Prostate gland (tissue), 2 donors: ENCODE measurements at regions not wholly inside any gene's neighbourhood (a gene's known extent, or its start where the extent isn't known, plus 50 kb on each side); places are given as distances from the start of the nearest gene placed in this dataset.

Experiments
- DNase-seq: peaks from one replicate; pipeline ENCODE4 v3.0.0-alpha.2; 2019; ENCODE audit warnings: low spot score
- H3K27ac ChIP-seq, 2 donors: fragments of 200-600 bp; sonication (generic); 2 replicates each; pipeline ENCODE4 v1.5.1; 2017 to 2019
- H3K27me3 ChIP-seq: fragments of 200-600 bp; sonication (generic); replicated peaks from 2 replicates; pipeline ENCODE4 v1.5.1; 2019; ENCODE audit not compliant: insufficient read depth
- H3K36me3 ChIP-seq, 2 donors: fragments of 200-600 bp; sonication (generic); 1 replicate in 1 of 2; 2 replicates in 1 of 2; pipeline versions ENCODE4 v1.5.1 to v1.8.1; 2017 to 2019
- H3K4me1 ChIP-seq: fragments of 200-600 bp; sonication (generic); replicated peaks from 2 replicates; pipeline ENCODE4 v1.5.1; 2019
- H3K4me3 ChIP-seq, 2 donors: fragments of 200-600 bp; sonication (generic); 2 replicates each; pipeline ENCODE4 v1.5.1; 2017 to 2019
- H3K9me3 ChIP-seq: fragments of 200-600 bp; sonication (generic); 2 replicates; pipeline ENCODE4 v1.5.1; 2017
- POLR2A ChIP-seq: fragments of 450-650 bp; IDR thresholded peaks from one replicate; pipeline ENCODE4 v1.6.1; 2016; ENCODE audit warnings: antibody characterized with exemption, mild to moderate bottlenecking
- POLR2AphosphoS5 ChIP-seq: sonication (generic); formaldehyde crosslinking; IDR thresholded peaks from one replicate; pipeline ENCODE4 v1.6.1; 2017; ENCODE audit warnings: antibody characterized with exemption
- WGBS: methylation state at CpG from one replicate; pipeline ENCODE4 v1.1.5; 2018; 5-methylcytosine and 5-hydroxymethylcytosine counted together
- intact Hi-C: fragments of 100-400 bp; cut with DNase I; formaldehyde crosslinking; loops from one replicate; pipeline ENCODE4 v1.14.2; 2022
- TF ChIP-seq, protein P1 (sequence below), 4 experiments: fragments of 200-600 bp in 2 of 4; fragments of 450-650 bp in 2 of 4; sonication (generic) in 2 of 4; IDR thresholded peaks; 1 replicate in 3 of 4; 2 replicates in 1 of 4; pipeline ENCODE4 v1.5.1; 2016 to 2019; ENCODE audit warnings: antibody characterized with exemption in 4 of 4, mild to moderate bottlenecking in 2 of 4, moderate library complexity in 2 of 4

DNA sequence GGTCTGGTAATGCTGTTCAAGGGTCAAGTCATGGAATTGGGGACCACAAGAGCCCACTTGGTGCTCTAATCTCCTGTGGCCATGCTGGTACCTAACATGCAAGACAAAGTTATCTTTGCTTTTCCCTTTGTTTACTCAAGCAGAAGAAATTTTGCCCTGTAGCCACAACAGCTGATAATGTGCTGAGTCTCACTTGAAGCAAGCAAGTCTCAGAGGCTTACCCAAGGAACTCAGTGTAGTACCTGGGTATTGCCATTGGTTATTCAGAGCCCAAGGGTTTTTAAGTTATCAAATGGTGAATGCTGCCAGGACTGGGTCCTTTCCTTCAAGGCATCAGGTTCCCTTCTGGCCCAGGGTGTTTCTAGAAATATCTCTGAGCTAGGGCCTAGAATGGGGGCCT, 198.9 kb upstream of the RNPC3 start:
- H3K9me3 ChIP-seq, result no peaks in the 10 kb centered on the region

DNA sequence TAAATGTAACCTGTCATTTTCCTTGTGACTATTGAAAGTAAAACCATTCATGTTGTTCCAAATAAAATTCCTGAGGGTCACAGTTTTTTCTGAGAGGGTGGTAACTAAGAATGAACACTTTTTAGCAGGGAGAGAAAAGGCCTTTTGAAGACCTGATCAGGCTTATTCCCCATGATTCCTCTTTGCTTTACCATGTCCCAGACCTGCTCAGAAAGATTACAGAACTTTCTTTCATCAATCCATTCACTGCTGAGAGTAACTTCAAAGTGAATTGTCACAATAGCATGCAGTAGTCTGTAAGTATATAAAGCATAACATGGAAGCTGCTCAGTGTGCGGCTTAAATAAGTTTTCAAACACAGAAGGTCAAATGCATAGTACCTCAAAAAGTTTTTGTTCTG, 201.5 kb upstream of the COL11A1 start:
- Histone ChIP-seq H3K4me3 (no peak overlapping the region), H3K4me1 (no peaks in the 10 kb centered on the region), H3K27me3 (no peaks in the 10 kb centered on the region), H3K27ac (no peak overlapping the region), H3K9me3 (no peaks in the 10 kb centered on the region), H3K36me3 (no peaks in the 10 kb centered on the region)
- no peak for DNase-seq
- TF ChIP-seq, protein P1, sequence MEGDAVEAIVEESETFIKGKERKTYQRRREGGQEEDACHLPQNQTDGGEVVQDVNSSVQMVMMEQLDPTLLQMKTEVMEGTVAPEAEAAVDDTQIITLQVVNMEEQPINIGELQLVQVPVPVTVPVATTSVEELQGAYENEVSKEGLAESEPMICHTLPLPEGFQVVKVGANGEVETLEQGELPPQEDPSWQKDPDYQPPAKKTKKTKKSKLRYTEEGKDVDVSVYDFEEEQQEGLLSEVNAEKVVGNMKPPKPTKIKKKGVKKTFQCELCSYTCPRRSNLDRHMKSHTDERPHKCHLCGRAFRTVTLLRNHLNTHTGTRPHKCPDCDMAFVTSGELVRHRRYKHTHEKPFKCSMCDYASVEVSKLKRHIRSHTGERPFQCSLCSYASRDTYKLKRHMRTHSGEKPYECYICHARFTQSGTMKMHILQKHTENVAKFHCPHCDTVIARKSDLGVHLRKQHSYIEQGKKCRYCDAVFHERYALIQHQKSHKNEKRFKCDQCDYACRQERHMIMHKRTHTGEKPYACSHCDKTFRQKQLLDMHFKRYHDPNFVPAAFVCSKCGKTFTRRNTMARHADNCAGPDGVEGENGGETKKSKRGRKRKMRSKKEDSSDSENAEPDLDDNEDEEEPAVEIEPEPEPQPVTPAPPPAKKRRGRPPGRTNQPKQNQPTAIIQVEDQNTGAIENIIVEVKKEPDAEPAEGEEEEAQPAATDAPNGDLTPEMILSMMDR (IDR thresholded peaks at IDR 0.05), result no peak
- no peak for TF ChIP-seq POLR2AphosphoS5
- TF ChIP-seq POLR2A, result no peak
- WGBS, result 90% methylated on average over 1 of the region's 1 CpG
- intact Hi-C loops, result no loop called here

More for the DNA sequence above, 198.9 kb upstream of the RNPC3 start:
- TF ChIP-seq POLR2AphosphoS5, result no peak
- TF ChIP-seq, protein P1 (IDR thresholded peaks at IDR 0.05), result no peak
- Histone ChIP-seq H3K27ac (no peak overlapping the region), H3K27me3 (no peaks in the 10 kb centered on the region), H3K36me3 (no peaks in the 10 kb centered on the region), H3K4me3 (no peak overlapping the region), H3K4me1 (no peaks in the 10 kb centered on the region)
- intact Hi-C loops, result no loop called here
- DNase-seq, result no peak

DNA sequence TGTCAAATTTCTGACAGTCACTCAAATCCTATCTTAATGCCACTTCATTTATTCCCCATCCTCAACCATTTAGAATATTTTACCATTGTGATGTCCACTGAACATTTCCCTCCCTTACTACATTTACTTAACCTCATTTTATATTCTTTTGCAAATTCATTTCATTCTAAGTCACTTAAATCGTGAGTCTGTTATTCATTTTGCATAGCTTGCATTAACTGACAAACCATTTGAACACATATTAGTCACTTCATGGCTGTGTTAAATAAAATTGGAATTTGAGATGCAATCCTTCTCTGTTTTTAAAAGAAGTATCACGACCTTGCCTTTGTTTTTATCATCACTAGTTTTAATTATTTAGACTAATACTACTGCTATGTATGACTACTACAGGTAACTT, 199.4 kb upstream of the COL11A1 start:
- no peaks in the 10 kb centered on the region for H3K9me3 ChIP-seq
- H3K4me3 ChIP-seq, result no peak overlapping the region
- WGBS, result 68% methylated on average over 2 of the region's 2 CpGs
- H3K4me1 ChIP-seq, result no peaks in the 10 kb centered on the region
- intact Hi-C loops, result no loop called here
- no peaks in the 10 kb centered on the region for H3K36me3 ChIP-seq
- H3K27me3 ChIP-seq, result no peaks in the 10 kb centered on the region
- no peak for DNase-seq
- no peak for TF ChIP-seq POLR2A
- no peak for TF ChIP-seq POLR2AphosphoS5
- TF ChIP-seq, protein P1 (IDR thresholded peaks at IDR 0.05), result no peak
- H3K27ac ChIP-seq, result no peak overlapping the region

DNA sequence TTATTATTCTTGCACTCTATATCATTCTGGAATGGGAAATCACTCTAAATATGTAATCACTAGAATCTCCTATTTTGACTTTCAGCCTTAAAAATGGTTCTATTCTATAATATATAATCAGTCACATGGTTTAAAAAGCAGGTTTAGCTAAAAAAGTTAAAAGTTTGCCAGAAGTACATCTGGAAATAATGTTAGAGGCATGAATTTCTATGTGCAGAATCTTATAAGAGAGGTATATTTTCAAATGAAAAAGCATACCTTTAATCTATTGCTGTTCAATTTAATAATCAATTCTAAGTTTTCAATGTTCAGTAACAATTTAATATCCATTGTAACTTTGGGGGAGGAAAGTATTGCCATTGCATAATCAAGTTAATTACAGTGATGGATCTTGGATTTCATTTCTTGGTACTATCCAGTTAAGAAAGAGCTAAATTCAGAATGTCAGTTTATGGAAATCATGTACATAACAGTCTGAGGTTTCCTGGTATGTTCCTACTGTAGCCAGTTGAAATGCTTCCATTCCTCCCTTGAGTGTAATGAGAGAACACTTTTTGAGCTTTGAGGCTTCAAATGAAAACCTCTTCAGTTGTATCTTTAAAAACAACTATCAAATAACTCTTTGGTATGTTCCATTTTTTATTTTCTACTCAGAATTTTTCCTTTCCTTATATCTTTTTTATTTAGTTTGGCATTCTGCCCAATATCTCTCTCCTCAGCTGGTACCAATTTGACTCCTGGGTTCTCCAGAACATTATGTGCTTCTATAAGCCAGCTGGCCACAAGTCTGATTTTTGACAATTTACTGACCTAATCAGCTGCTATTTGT, 175.7 kb upstream of the COL11A1 start:
- H3K4me3 ChIP-seq, result no peak overlapping the region
- H3K9me3 ChIP-seq, result no peaks in the 10 kb centered on the region
- intact Hi-C loops, result no loop called here
- no peaks in the 10 kb centered on the region for H3K4me1 ChIP-seq
- no peak overlapping the region for H3K27ac ChIP-seq
- no peak for DNase-seq
- H3K36me3 ChIP-seq, result no peaks in the 10 kb centered on the region
- TF ChIP-seq POLR2AphosphoS5, result no peak
- TF ChIP-seq, protein P1 (IDR thresholded peaks at IDR 0.05), result no peak
- no peak for TF ChIP-seq POLR2A
- no peaks in the 10 kb centered on the region for H3K27me3 ChIP-seq

DNA sequence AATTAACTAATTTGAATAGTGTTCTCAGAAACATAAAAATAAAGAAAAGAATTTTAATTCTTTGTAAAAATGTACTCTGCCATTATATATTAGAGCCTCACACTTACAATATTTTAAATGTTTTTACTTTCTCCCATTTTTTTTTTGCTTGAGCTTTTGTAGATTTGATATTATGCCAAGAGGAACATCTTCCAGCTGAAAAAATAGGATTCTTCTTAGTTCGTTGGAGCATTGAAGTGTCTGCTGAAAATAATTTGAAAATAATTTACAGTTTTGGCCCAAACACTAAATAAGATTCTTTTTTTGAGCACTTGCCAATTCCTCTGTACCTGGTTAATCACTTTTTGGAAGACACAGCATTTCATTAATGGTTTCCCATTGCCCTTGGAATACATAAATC, 175.0 kb upstream of the COL11A1 start:
- TF ChIP-seq, protein P1 (IDR thresholded peaks at IDR 0.05), result no peak
- TF ChIP-seq POLR2A, result no peak
- no peak for TF ChIP-seq POLR2AphosphoS5
- no peaks in the 10 kb centered on the region for H3K27me3 ChIP-seq
- no peak overlapping the region for H3K4me3 ChIP-seq
- no peak overlapping the region for H3K27ac ChIP-seq
- no peaks in the 10 kb centered on the region for H3K4me1 ChIP-seq
- no peaks in the 10 kb centered on the region for H3K9me3 ChIP-seq
- WGBS, result 13% methylated on average over 1 of the region's 1 CpG
- no peaks in the 10 kb centered on the region for H3K36me3 ChIP-seq
- DNase-seq, result no peak
- intact Hi-C loops, result no loop called here
